ENCODE measurements at regions not wholly inside any gene's neighbourhood (a gene's known extent, or its start where the extent isn't known, plus 50 kb on each side); places are given as distances from the start of the nearest gene placed in this dataset.

DNA sequence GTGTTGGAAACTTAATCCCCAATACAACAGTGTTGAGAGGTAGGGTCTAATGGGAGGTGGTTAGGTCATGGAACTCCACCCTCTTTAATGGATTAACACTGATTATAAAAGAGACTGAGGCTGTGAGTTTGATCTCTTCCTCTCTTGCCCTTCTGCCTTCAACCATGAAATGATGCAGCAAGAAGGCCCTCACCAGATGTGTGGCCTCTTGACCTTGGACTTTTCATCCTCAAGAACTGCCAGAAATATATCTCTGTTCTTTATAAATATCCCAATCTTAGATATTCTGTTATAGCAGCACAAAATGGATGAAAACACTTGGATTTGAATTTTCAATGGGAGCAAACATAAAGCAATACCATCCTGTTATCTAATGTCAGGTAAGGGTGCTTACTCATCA is 67.6 kb downstream of the NMUR2 start:
- POLR2A ChIA-PET = no interaction called here
- CTCF ChIA-PET = no interaction called here

GRCh38 chr5:152335461-152335860 is 69.6 kb downstream of the NMUR2 start:
- CTCF ChIA-PET = no interaction called here
- POLR2A ChIA-PET = no interaction called here

- ChIA-PET CTCF (no interaction called here), POLR2A (no interaction called here)
These were observed 72.2 kb downstream of the NMUR2 start for GRCh38 chr5:152332716-152333460.

DNA sequence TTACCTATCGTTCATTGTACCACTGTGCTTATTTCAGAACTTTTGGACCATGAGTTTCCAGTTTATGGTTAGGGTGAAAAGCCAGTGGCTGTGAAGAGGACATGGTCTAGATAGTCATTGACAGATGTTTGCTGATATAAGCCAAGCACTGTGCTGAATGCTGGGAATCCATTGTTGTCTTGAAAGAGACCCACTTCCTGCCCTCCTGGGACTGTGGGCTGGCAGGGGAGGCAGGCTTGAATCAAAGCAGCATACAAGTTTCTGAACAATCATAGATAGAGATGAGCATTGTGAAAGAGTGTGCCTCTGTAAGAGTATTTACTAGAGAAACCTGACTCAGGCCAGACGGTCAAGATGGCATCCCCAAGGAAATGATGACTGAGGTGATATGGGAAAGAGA is 73.4 kb downstream of the NMUR2 start:
- CTCF ChIA-PET = no interaction called here
- POLR2A ChIA-PET = no interaction called here

- POLR2A ChIA-PET = no interaction called here
- CTCF ChIA-PET = no interaction called here
These were observed 74.1 kb downstream of the NMUR2 start for GRCh38 chr5:152331006-152331405.

GRCh38 chr5:152329761-152330283 is 75.3 kb downstream of the NMUR2 start:
- ChIA-PET POLR2A (no interaction called here), CTCF (no interaction called here)

- ChIA-PET CTCF (no interaction called here), POLR2A (no interaction called here)
These were observed 75.9 kb downstream of the NMUR2 start for GRCh38 chr5:152329207-152329606.

GRCh38 chr5:152315942-152316341 is 89.1 kb downstream of the NMUR2 start:
- ChIA-PET CTCF (no interaction called here), POLR2A (no interaction called here)

- ChIA-PET CTCF (no interaction called here), POLR2A (no interaction called here)
These were observed 90.8 kb downstream of the NMUR2 start for GRCh38 chr5:152314196-152314829.

- POLR2A ChIA-PET = no interaction called here
- CTCF ChIA-PET = no interaction called here
These were observed 95.1 kb downstream of the NMUR2 start for GRCh38 chr5:152309926-152310450.

DNA sequence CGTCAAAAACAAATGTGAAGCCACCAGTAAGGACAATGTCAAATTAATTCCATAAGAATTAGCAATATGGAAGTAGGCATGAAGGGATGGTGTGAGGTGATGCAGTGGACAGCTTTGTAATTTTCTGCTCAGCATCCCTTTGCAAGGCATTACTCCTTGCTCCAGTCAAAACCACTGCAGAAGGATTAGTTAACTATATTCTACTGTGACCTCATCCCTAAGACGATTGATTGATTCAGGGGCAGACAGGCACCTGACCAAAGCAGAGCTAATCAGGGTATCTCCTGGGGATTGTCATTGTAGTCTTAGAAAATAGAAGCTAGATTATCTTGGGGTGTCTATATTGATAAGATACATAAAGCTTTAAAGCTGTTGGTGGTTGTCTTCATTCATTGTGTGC is 98.7 kb downstream of the NMUR2 start:
- POLR2A ChIA-PET = no interaction called here
- CTCF ChIA-PET = no interaction called here

DNA sequence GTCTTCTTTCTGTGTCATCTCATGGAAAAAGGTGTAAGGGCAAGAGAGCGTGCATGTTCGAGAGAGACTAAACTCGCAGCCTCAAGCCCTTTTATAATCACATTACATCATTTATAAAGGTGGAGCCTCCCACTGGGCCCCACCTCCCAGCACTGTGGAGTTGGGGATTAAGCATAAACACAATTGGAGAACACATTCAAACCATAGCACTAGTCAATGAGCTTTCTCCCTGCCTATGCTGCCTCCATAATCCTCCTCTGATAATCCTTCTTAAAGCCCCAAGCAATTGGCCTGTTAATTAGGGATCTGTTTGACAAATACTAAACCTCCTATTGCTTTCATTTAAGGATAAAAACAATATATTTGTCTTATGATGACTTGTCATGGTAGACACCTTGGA is 99.6 kb downstream of the NMUR2 start:
- ChIA-PET CTCF (no interaction called here), POLR2A (no interaction called here)

GRCh38 chr5:152303841-152304240 is 101.2 kb downstream of the NMUR2 start:
- CTCF ChIA-PET = no interaction called here
- POLR2A ChIA-PET = no interaction called here

- CTCF ChIA-PET = no interaction called here
- POLR2A ChIA-PET = no interaction called here
These were observed 107.2 kb downstream of the NMUR2 start for GRCh38 chr5:152297866-152298265.

- ChIA-PET CTCF (no interaction called here), POLR2A (no interaction called here)
These were observed 111.9 kb downstream of the NMUR2 start for GRCh38 chr5:152293189-152293588.

- POLR2A ChIA-PET = no interaction called here
- CTCF ChIA-PET = no interaction called here
These were observed 114.9 kb downstream of the NMUR2 start for GRCh38 chr5:152290181-152290580.

DNA sequence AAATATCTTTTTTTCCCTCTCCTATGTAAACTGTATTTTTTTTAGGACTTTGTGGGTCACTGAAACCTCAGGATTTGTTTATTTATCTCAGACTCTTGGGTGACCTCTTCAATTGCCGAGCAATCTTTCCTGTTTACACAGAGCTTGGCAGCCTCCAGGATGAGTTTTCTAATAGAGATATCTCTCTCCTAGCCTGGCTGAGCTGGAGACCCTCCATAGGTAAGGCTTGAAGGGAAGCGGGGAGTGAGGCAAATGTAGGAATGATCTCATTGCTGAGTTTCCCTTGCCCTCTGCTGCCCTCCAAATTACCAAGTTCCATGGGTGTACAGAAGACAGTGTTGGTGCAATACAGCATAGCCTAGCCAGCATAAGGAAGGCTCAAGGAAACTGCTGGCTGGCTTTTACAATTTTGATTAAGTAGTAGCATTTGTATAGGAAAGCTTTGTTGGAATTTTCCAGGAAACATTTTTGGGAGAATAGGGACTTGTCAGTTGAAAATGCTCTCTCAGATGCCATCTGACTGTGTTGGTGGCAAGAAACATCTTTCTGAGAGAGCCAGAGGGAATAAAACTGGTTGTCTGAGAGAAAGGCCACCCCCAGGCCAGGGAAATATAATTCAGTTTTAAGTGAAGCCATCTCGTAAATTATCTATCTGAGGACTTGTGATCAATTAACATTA is 116.0 kb downstream of the NMUR2 start:
- ChIA-PET POLR2A (no interaction called here), CTCF (no interaction called here)

- POLR2A ChIA-PET = no interaction called here
- CTCF ChIA-PET = no interaction called here
These were observed 116.6 kb downstream of the NMUR2 start for GRCh38 chr5:152288499-152288898.

GRCh38 chr5:152285764-152286163 is 119.3 kb downstream of the NMUR2 start:
- ChIA-PET CTCF (no interaction called here), POLR2A (no interaction called here)

GRCh38 chr5:152282331-152282730 is 122.7 kb downstream of the NMUR2 start:
- POLR2A ChIA-PET = no interaction called here
- CTCF ChIA-PET = no interaction called here

DNA sequence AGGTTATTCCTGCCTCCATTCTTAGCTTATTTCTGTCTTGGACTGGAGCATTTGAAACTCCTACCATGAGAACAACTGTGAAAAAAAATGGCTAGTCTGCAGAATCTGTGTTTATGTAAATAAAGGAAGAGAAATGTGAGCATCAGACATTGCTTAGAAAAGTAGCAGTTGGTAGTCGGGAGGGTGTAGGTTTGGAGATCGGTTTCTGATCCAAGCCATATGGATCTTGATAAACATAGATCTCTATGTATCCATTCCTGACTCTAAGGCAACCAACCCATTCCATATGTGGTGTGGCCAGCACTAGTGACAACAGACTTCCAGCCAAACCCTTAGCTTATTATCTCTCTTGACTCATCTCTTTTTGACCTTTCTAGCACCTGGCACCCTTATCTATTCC is 127.1 kb downstream of the NMUR2 start:
- POLR2A ChIA-PET = no interaction called here
- CTCF ChIA-PET = no interaction called here

All from activated CD8-positive, alpha-beta memory T cell treated with anti-CD3 and anti-CD28 coated beads for 36 hours (primary cell).